ENCODE measurements at regions not wholly inside any gene's neighbourhood (a gene's known extent, or its start where the extent isn't known, plus 50 kb on each side); places are given as distances from the start of the nearest gene placed in this dataset.
"Not testable (repeated sequence)": the region's sequence is repeated elsewhere in the genome, so short reads cannot be mapped to it uniquely, and the experiment has no call there.

DNA sequence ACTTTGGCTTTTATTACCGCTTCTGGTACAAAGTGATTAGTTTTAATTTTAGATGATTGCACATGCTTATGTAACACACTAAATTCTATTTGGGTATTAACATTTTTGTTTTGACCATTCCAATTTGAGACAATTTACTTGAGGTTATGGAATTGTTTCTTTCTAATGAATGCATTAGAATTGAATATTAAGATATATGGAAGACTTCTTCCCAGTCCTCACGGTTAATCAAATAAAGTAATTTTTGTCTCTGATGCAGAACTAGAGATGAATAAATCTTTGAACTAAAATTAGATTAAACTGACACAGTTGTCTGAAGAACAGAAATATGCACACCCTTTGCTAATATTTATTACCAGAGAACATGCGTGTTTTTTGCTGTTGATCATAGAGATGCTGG is 127.1 kb upstream of the FBXL17 start:
- DNase-seq (ENCODE audit: low read depth): no peak
- H3K4me3 ChIP-seq (ENCODE audit: low read depth, low read length): no peak overlapping the region

DNA sequence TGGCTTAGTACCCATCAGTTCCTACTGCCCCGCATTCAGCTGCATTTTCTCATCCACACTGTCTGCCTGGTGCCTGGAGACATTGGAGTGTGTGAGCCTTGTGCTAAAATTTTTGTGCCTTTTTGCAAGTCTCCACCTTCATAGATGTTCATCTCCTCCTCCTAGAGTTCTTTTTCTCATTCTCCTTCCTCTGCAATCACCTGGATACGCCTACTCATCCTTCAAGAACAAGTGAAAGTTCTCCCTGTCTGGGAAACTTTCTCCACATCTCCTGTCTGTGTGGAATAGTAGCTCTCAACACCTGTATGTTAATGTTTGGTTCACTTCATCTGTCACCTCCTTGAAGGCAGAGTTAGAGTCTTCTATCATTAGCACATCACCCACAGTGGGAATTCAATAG is 125.7 kb upstream of the FBXL17 start:
- TF ChIP-seq, protein P1, sequence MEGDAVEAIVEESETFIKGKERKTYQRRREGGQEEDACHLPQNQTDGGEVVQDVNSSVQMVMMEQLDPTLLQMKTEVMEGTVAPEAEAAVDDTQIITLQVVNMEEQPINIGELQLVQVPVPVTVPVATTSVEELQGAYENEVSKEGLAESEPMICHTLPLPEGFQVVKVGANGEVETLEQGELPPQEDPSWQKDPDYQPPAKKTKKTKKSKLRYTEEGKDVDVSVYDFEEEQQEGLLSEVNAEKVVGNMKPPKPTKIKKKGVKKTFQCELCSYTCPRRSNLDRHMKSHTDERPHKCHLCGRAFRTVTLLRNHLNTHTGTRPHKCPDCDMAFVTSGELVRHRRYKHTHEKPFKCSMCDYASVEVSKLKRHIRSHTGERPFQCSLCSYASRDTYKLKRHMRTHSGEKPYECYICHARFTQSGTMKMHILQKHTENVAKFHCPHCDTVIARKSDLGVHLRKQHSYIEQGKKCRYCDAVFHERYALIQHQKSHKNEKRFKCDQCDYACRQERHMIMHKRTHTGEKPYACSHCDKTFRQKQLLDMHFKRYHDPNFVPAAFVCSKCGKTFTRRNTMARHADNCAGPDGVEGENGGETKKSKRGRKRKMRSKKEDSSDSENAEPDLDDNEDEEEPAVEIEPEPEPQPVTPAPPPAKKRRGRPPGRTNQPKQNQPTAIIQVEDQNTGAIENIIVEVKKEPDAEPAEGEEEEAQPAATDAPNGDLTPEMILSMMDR (IDR thresholded peaks at IDR 0.05; ENCODE audit: control insufficient read depth, extremely low read depth, insufficient read depth): no peak
- DNase-seq (ENCODE audit: low read depth): no peak
- no peak overlapping the region for H3K4me3 ChIP-seq (ENCODE audit: low read depth, low read length)

More for the DNA sequence above, 127.1 kb upstream of the FBXL17 start:
- TF ChIP-seq, protein P1 (IDR thresholded peaks at IDR 0.05; ENCODE audit: control insufficient read depth, extremely low read depth, insufficient read depth): no peak

DNA sequence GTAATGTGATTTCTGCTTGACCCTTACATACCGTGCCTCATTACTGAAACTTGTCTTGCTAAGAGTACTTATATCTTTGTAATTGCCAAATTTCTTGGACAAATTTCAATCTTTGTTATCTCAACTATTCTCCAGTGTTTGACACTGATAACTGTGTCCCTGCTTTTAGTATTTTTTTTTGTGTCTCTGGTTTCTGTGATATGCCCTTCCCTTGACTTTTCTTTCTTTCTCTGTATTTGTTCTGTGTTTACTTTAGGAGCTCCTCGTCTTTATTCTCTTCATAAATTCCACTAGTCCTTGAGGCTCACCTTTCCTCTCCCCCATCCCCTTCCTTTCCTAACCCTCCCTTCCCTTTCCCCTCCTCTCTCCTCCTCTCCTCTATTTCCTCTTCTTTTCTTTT is 123.7 kb upstream of the FBXL17 start:
- no peak overlapping the region for H3K4me3 ChIP-seq (ENCODE audit: low read depth, low read length)
- DNase-seq (ENCODE audit: low read depth): no peak
- TF ChIP-seq, protein P1 (IDR thresholded peaks at IDR 0.05; ENCODE audit: control insufficient read depth, extremely low read depth, insufficient read depth): no peak

DNA sequence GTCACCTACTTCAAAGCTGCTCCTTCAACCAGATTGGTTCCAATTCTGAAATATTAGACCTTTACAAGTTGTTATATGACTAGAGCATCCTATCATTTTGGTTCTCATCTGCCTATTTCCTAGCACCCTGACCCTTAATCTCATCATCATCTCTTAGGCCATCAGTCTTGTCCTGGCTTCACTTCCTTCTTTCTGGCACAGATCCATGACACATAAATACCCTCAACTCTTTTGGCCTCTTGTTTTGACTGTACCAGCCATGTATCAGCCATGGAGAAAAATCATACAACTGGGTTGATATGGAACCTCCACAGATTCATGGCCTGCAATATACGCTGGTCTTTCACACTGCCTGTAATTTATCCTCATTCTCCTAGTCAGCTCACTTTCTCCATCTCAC is 123.1 kb upstream of the FBXL17 start:
- TF ChIP-seq, protein P1 (IDR thresholded peaks at IDR 0.05; ENCODE audit: control insufficient read depth, extremely low read depth, insufficient read depth): no peak
- DNase-seq (ENCODE audit: low read depth): no peak
- H3K4me3 ChIP-seq (ENCODE audit: low read depth, low read length): no peak overlapping the region

DNA sequence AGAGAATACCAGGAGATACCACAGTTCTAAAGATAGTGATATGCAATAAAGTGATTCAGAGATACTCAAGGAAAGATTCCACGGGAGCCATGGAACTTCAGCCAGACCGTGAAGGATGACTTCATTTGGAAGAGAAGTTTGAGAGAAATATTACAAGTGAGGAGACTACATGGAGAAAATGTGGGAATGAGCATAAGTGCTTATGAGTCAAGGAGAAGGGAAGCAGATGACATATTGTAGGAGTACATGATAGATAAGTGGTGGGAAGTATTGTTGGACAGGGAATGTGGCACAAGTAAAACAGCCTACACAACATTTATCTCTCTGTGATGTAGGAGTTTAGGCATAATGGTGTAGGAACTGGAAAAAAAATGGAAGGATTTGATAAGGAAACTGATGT is 122.1 kb upstream of the FBXL17 start:
- TF ChIP-seq, protein P1 (IDR thresholded peaks at IDR 0.05; ENCODE audit: control insufficient read depth, extremely low read depth, insufficient read depth): no peak
- no peak for DNase-seq (ENCODE audit: low read depth)
- no peak overlapping the region for H3K4me3 ChIP-seq (ENCODE audit: low read depth, low read length)

DNA sequence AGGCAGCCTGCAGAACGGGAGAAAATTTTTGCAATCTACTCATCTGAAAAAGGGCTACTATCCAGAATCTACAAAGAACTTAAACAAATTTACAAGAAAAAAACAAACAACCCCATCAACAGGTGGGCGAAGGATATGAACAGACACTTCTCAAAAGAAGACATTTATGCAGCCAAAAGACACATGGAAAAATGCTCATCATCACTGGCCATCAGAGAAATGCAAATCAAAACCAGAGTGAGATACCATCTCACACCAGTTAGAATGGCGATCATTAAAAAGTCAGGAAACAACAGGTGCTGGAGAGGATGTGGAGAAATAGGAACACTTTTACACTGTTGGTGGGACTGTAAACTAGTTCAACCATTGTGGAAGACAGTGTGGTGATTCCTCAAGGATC is 113.7 kb upstream of the FBXL17 start:
- H3K4me3 ChIP-seq (ENCODE audit: low read depth, low read length); DNase-seq (ENCODE audit: low read depth): not testable (repeated sequence)

DNA sequence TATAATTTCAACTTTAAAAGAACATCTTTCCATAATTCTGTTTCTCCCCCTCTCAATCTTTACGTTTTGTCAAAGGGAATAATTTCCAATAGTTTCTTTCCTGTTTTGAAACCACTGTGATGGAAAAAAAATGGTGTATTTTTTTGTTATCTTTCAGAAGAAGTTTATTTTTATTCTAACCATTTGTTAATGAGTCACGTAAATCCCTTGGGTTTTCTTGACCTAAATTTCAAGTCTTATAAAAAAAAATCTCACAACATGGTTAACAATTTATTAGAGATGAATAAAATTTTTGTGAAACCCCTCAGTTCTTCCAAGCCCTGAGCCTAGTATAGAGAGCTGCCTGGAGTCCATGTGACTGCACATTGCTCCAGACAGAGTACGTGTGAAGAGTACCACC is 106.1 kb upstream of the FBXL17 start:
- H3K4me3 ChIP-seq (ENCODE audit: low read depth, low read length): no peak overlapping the region
- DNase-seq (ENCODE audit: low read depth): no peak
- TF ChIP-seq, protein P1 (IDR thresholded peaks at IDR 0.05; ENCODE audit: control insufficient read depth, extremely low read depth, insufficient read depth): no peak

Measured in LNCaP clone FGC (cell line).